ENCODE measurements at regions not wholly inside any gene's neighbourhood (a gene's known extent, or its start where the extent isn't known, plus 50 kb on each side); places are given as distances from the start of the nearest gene placed in this dataset.

DNA sequence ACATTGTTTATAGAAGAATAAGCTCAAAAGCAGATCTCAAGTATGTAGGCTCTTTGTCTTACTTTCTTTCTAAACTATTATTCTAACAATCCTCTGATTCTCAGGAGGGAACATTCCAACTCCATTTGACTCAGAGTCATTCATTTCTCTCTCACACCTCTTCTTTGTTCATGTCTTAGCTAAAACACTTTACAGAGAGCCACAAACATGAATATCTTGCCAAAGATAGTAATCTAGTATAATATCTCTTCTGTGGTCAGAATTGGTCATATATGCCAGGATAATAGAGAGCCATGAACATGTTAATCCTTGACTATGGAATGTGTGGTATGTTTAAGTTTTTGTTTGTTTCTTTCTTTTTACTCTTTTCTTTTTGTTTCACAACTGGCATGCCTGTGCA, 456.0 kb upstream of the PTCHD4 start:
- TF ChIP-seq ZFX (IDR thresholded peaks at IDR 0.05; ENCODE audit: borderline replicate concordance): no peak
- TF ChIP-seq, protein P1, sequence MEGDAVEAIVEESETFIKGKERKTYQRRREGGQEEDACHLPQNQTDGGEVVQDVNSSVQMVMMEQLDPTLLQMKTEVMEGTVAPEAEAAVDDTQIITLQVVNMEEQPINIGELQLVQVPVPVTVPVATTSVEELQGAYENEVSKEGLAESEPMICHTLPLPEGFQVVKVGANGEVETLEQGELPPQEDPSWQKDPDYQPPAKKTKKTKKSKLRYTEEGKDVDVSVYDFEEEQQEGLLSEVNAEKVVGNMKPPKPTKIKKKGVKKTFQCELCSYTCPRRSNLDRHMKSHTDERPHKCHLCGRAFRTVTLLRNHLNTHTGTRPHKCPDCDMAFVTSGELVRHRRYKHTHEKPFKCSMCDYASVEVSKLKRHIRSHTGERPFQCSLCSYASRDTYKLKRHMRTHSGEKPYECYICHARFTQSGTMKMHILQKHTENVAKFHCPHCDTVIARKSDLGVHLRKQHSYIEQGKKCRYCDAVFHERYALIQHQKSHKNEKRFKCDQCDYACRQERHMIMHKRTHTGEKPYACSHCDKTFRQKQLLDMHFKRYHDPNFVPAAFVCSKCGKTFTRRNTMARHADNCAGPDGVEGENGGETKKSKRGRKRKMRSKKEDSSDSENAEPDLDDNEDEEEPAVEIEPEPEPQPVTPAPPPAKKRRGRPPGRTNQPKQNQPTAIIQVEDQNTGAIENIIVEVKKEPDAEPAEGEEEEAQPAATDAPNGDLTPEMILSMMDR (IDR thresholded peaks at IDR 0.05): no peak
- H3K27ac ChIP-seq: no peak overlapping the region

DNA sequence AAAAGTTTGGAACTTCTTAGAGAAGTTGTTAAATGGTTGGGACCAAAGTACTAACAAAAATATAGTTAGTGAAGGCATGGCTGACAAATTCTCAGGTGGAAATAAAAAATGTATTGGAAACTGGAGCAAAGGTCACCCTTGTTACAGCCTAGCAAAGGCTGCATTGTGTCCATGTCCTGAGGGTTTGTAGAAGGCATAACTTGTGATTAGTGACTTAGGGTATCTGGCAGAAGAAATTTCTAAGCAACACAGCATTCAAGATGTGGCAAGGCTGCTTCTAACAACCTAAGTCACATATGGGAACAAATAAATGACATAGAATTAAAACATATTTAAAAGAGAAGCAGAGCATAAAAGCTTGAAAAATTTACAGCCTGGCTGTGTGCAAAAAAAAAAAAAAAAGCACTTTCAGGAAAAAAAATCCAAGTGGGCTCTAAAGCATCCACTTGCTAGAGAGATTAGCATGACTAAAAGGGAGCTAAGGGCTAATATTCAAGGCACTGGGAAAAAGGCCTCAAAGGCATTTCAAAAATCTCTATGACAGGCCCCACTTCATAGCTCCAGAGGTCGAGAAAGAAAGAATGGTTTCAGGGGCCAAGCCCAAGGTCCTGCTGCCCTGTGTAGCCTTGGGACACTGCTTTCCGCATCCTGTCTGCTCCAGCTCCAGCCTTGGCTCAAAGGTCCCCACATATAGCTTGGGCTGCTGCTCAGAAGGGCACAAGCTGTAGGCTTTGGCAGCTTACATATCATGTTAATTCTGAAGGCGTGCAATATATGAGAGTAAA, 453.2 kb upstream of the PTCHD4 start:
- TF ChIP-seq, protein P1 (IDR thresholded peaks at IDR 0.05): no peak
- TF ChIP-seq ZFX (IDR thresholded peaks at IDR 0.05; ENCODE audit: borderline replicate concordance): no peak
- no peak overlapping the region for H3K27ac ChIP-seq

DNA sequence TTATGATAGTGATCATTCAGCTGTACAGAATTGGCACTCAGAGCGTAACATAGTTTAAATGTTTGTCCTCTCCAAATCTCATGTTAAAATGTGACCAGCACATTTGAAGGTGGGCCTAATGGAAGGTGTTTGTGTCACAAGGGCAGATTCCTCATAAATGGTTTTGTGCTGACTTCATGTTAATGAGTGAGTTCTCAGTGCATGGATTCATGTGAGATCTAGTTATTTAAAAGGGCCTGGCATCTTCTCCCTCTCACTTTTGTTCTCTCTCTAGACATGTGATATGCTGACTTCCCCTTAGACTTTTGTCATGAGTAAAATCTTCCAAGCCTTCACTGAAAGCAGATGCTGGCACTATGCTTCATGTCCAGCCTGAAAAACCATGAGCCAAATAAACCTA, 452.4 kb upstream of the PTCHD4 start:
- TF ChIP-seq ZFX (IDR thresholded peaks at IDR 0.05; ENCODE audit: borderline replicate concordance): no peak
- TF ChIP-seq, protein P1 (IDR thresholded peaks at IDR 0.05): no peak
- no peak overlapping the region for H3K27ac ChIP-seq

DNA sequence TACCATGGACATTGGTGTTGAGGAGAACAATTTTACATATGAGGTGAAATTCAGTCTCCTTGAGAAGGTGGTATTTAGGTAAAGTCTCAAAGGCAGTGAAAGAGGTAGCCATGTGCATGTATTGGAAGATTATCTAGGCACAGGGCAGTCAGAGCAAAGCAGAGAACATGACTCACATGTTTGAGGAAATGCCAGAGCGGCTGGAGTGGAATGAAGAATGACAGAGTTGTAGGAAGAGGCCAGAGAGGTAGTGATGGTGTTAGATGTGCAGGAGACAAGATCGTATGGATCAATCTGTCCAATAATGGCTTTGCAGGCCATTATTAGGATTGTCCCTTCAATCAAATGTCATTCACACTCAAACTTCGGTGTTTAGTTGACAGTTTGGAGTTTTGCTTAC, 449.4 kb upstream of the PTCHD4 start:
- TF ChIP-seq, protein P1 (IDR thresholded peaks at IDR 0.05): no peak
- TF ChIP-seq ZFX (IDR thresholded peaks at IDR 0.05; ENCODE audit: borderline replicate concordance): no peak
- H3K27ac ChIP-seq: no peak overlapping the region

DNA sequence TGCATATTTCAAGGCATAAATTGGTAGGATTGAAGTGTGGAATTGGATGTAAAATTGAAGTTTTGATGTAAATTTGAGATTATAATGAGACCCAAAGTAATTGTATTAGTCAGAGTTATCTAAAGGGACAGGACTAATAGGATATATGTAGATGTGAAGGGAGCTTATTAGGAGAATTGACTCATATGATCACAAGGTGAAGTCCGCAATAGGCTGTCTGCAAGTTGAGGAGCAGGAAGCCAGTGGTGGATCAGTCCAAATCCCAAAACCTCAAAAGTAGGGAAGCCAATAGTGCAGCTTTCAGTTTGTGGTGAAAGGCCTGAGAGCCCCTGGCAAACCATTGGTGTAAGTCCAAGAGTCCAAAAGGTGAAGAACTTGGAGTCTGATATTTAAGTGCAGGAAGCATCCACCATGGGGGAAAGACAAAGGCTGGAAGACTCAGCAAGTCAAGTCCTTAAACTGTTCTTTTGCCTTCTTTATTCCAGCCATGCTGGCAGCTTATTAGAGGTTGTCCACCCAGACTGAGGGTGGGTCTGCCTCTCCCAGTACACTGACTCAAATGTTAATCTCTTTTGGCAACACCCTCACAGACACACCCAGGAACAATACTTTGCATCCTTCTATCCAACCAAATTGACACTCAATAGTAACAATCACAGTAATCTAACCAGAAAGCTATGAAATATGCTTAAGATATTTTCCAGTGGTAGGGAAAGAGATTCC, 442.6 kb upstream of the PTCHD4 start:
- H3K27ac ChIP-seq: no peak overlapping the region
- TF ChIP-seq ZFX (IDR thresholded peaks at IDR 0.05; ENCODE audit: borderline replicate concordance): no peak
- TF ChIP-seq, protein P1 (IDR thresholded peaks at IDR 0.05): no peak

DNA sequence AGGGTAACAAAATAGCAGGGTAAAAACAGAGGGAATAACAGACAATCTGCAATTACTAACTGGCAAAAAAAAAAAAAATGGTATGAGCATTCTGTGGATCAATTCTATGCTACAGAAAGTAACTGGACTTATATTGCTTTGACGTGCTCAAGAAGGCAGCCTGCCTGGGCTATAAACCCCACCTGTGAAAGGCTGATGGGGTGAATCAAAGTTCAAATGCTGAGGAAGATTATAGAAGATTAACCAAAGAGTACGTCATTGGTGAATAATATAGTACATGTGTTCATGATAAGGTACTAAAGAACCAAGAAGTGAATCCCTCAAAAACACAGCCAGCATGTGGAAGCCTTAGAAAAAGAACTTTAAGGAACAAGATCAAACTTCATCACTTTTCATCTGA, 441.9 kb upstream of the PTCHD4 start:
- TF ChIP-seq, protein P1 (IDR thresholded peaks at IDR 0.05): no peak
- TF ChIP-seq ZFX (IDR thresholded peaks at IDR 0.05; ENCODE audit: borderline replicate concordance): no peak
- H3K27ac ChIP-seq: no peak overlapping the region

DNA sequence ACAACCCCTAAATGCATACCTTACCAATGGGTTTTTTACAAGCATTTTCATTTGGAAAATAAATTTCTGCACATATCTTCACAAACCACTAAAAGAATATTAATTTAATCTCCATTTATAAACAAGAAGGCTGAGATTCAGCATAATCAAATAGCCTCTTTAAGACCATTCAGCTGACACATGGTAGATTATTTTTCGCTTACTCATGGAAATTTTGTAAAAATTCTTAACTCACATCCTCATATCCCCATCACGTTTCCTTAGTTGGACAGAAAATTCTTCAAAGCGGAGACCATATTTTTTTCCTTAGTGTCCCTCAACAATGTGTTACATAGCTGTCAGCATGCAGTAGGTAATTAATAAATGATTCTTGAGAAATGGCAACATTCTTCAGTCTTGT, 439.6 kb upstream of the PTCHD4 start:
- H3K27ac ChIP-seq: no peak overlapping the region
- TF ChIP-seq, protein P1 (IDR thresholded peaks at IDR 0.05): no peak
- no peak for TF ChIP-seq ZFX (IDR thresholded peaks at IDR 0.05; ENCODE audit: borderline replicate concordance)
